Erythroblast (primary cell): ENCODE measurements at regions not wholly inside any gene's neighbourhood (a gene's known extent, or its start where the extent isn't known, plus 50 kb on each side); places are given as distances from the start of the nearest gene placed in this dataset.

ENCODE experiments used
- GATA1 ChIP-seq: IDR thresholded peaks from 2 replicates; pipeline ENCODE4 v1.6.1; 2011; ENCODE audit warnings: low read depth, mild to moderate bottlenecking, control low read depth, low read length, moderate library complexity
- POLR2A ChIP-seq: IDR thresholded peaks from 2 replicates; pipeline ENCODE4 v1.6.1; 2011; ENCODE audit warnings: mild to moderate bottlenecking, low read length

DNA sequence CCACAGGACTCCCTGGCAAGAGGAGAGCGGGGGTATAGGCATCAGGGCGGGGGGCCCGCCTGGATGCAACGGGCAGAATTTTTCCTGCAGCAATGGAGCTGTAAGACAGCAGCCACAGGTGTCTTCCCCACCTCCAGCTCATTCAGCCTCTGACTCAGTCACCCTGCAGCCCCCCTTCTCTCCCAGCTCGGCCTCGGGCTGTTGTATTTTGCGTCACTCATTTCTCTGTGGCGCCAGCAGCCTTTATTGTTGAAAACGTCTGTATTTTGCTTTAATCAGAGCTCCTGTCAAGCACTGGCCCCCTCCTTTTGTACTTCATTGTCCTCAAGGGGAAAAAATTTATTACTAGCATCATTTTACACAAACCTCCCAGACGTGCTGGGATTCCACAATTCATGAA, 117.7 kb downstream of the WSCD1 start:
- TF ChIP-seq POLR2A (no peak), GATA1 (no peak)
